Right lobe of liver (tissue), 4 donors: ENCODE measurements at regions not wholly inside any gene's neighbourhood (a gene's known extent, or its start where the extent isn't known, plus 50 kb on each side); places are given as distances from the start of the nearest gene placed in this dataset.

Source experiments
- CTCF ChIP-seq, 4 donors: fragments of 200-600 bp in 3 of 4; fragments of 450-650 bp in 1 of 4; IDR thresholded peaks; one replicate each; pipeline versions ENCODE4 v1.5.1 to v1.8.0; 2016 to 2022; ENCODE audit warnings: antibody characterized with exemption in 4 of 4, mild to moderate bottlenecking in 2 of 4
- POLR2A ChIP-seq: fragments of 450-650 bp; IDR thresholded peaks from one replicate; pipeline ENCODE4 v1.6.1; 2017; ENCODE audit warnings: antibody characterized with exemption, mild to moderate bottlenecking
- donor health status: DM: no; HTN: no; CAD: no.
- donor health status: DM: no; HTN: no; CAD: no.
- donor health status: DM: no; HTN: yes; CAD: no.

- TF ChIP-seq CTCF (IDR thresholded peaks at IDR 0.05) (no peak), POLR2A (no peak)
Observed at GRCh38 chr3:110066206-110066605, 728.9 kb upstream of the DPPA4 start.
